ENCODE measurements at regions not wholly inside any gene's neighbourhood (a gene's known extent, or its start where the extent isn't known, plus 50 kb on each side); places are given as distances from the start of the nearest gene placed in this dataset.

DNA sequence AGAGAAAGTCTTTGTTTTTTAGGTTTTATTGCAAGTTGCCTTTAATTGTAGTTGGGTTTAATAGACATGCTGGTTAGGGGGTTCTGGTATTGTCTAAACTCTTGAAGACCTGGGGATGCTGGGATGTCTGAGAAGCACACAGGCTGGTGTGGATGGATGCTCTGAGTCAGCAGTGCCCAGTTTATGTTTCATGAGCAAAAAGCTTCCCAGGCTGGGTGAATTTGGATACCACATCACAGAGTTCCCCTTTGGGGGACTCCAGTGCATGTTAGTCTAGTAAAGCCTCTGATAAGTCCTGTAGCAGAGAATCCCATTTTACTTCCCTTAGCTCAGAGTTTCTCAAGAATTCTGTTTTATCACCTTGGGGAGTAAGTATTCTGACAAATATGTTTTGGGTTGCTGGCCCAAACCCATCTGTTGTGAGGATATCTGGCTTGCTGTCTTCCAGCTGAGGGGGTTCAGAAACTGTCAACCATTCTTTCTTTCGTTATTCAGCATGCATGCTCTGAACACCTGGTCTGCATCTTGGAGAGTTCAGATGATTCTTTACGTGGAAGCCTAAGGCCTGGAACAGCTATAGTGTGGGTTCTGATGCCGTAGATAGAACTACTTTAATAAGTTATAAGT lies 509.1 kb downstream of the VRK1 start:
- TF ChIP-seq POLR2AphosphoS5 (IDR thresholded peaks at IDR 0.05; ENCODE audit: low read depth, low read length) (no peak), SPI1 (IDR thresholded peaks at IDR 0.05; ENCODE audit: low read depth, low read length) (peak; percentile 6; the same call in 1 of the 2 replicates), TAF1 (IDR thresholded peaks at IDR 0.05; ENCODE audit: low read depth, low read length) (no peak)

All from GM12891 (cell line).